ENCODE measurements at regions not wholly inside any gene's neighbourhood (a gene's known extent, or its start where the extent isn't known, plus 50 kb on each side); places are given as distances from the start of the nearest gene placed in this dataset.
"Not testable (repeated sequence)": the region's sequence is repeated elsewhere in the genome, so short reads cannot be mapped to it uniquely, and the experiment has no call there.

DNA sequence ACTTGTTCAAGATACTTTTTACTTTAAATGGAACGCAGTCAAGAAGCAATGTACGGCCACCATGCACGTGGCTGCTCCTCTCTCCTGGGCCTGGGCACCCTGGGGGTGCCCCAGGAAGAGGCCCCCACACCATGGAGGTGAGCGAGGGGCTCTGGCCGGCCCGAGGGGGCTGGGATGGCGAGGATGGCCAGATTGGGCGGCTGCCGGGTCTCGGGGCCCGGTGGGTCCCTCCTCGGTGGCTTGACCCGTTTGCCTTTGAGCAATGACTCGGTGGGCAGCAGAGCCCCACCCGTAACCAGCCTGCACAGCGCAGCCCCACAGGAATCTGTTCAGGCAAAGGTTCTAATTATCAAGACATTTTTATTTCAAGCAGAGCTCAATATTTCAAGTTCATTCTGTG, 167.4 kb downstream of the BRD1 start:
- no peak for DNase-seq (ENCODE audit: low read depth in 2 of 2)

DNA sequence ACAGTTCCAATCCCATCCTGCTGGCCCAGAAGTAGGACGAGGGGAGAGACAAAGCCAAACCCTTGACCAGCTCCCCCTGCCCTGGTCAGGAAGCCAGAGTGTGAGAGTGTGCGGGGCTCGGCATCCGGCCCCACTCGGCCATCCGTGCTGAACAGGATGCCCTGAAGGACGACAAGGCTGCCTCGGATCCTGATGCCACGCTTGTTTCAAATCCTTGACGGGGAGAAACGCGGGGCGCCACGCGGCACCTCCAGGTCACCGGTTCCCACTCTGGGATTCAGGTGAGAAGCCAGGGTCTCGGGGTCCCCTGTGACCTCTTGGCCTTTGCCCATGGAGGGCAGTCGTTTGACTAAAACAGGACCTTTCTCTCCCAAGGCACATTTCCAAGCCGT, 167.8 kb downstream of the BRD1 start:
- no peak for DNase-seq (ENCODE audit: low read depth in 2 of 2)

GRCh38 chr22:49659281-49659923, 168.3 kb downstream of the BRD1 start:
- no peak for DNase-seq (ENCODE audit: low read depth in 2 of 2)

DNA sequence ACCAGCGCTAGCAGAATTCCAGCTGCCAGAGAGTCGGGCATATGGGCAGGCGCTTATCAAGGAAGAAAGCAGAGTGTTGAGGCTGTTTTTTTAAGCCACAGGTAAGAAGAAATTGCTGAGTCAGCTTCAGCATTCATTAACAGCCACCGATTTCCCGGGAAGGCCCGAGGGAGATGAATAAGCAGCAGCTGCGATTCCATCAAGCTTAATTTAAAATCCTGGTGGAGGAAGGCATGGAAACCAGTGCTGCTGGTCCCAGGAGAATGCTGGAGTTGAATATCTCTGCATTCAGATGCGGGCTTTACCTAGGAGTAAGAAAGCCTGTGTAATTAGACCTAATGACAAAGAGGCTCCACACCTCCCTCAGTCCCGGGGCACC, 168.8 kb downstream of the BRD1 start:
- no peak for DNase-seq (ENCODE audit: low read depth in 2 of 2)

DNA sequence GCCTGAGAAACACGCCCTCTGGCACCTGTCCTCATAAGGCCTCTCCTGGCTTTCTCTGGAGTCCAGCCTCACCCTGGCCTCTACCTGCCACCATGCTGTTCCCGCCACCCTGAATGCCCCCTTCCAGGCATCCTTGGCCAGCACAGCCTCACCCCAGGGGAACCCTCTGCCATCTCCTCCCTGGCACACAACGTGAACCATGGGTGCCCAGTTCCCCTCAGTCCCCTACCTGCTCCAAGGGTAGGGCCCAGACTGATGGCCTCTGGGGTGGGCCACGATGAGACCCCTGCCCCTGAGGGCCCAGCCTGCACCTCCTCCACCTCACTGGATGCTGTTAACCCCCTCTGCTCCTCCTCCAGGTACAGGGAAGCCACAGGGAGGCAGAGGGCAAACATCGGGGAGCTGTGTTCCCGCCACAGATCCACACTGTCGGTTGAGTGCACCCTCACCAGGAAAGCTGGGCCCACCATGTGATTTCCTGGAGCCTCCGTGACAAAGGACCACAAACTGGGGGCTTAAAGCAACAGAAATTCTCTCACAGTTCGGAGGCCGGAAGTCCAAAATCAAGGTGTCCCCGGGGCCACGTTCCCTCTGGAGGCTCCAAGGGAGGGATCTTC, 169.6 kb downstream of the BRD1 start:
- DNase-seq (ENCODE audit: low read depth in 2 of 2): peak in 1 of 2 donors; percentile 7

DNA sequence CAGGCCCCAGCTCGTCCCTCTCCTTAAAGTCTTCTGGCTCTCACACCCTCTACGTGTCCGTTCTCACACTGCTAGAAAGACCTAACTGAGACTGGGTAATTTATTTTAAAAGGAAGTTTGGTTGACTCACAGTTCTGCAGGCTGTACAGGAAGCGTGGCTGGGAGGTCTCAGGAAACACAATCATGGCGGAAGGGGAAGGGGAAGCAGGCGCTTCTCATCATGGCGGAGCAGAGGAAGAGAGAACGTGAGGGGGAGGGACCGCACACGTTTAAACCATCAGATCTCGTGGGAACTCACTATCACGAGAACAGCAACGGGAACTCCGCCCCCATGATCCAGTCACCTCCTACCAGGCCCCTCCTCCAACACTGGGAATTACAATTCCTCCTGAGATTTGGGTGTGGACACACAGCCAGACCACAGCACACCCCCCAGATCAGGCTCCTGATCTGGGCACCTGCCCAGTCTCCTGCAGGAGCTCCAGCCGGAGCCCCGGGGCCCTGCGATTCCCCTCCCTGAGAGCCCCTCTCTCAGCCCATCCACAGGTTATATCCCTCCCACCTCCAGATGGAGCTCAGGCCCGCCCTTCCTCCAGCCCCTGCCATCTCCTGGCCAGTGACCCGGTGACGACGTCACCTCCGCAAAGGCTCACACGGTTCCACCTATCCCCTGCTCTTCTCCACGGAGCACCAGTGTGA, 170.2 kb downstream of the BRD1 start:
- peak; percentile 97 to 98 for DNase-seq (ENCODE audit: low read depth in 2 of 2)

- DNase-seq (ENCODE audit: low read depth in 2 of 2): not testable (repeated sequence)
Measured at GRCh38 chr22:49656883-49657274, 170.8 kb downstream of the BRD1 start.

DNA sequence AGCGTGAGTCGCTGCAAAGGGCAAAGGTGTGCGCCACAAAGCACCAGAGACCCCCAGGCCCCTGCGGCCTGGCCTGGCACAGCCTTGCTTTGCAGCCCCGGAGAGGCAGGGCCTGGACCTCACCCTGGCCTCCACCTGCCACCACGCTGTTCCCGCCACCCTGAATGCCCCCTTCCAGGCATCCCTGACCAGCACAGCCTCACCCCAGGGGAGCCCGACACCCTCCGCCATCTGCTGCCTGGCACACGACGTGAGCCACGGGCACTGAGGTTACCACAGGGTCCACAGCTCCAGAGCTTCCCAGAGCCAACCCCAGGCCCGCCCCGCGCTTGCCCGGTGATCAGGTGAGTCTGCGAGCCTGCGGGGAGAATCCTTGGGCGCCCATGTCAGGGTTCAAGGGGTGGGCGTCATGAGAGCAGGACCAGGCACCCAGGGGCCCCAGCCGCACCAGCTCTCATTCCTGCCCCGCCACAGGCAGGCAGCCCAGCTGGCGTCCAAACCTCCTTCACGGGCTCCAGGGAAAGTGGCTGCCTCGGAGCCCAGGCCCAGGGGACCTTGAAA, 171.3 kb downstream of the BRD1 start:
- no peak for DNase-seq (ENCODE audit: low read depth in 2 of 2)

- no peak for DNase-seq (ENCODE audit: low read depth in 2 of 2)
Measured at GRCh38 chr22:49655168-49655812, 172.4 kb downstream of the BRD1 start.

DNA sequence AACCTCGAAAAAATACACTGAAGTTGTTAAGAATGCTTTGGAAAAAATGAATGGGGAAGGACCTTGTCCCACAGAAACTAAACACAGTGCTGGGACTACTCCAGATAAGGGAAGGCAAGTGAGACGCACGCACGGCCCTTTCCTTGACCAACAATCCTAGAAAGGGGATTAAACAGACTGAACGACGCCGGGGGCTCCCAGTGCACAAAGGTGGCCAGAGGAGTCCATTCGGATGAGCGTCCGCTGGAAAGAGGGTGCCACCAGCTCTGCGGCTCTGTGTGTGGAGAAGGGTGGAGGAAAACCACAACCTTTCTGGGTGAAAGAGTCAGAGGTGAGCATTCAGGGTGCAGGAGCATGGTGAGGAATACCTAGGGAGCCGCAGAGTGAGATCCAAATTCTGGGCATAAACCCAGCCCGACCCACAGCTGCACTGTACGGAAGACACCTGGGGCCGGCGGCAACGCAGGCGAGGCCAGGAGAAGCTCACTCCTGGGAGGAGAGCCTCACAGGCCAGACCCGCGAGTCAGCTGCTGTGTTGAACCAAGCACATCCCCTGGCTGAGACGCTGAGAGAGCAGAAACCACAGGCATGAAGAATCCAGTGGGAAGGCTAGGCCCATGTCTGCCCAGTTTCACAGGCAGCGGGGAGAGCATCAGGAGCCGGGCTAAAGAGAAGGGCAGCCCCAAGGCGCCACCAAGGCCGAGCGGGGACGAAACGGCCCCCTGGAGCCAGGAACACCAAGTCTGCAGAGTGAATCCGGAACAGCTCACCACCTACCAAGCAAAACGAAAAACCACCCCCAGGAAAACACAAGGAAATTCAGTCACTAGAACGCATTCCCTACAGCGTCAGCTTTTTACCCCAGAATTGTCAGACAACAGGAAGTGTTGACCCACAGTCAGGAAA, 177.1 kb downstream of the BRD1 start:
- DNase-seq (ENCODE audit: low read depth in 2 of 2): no peak

DNA sequence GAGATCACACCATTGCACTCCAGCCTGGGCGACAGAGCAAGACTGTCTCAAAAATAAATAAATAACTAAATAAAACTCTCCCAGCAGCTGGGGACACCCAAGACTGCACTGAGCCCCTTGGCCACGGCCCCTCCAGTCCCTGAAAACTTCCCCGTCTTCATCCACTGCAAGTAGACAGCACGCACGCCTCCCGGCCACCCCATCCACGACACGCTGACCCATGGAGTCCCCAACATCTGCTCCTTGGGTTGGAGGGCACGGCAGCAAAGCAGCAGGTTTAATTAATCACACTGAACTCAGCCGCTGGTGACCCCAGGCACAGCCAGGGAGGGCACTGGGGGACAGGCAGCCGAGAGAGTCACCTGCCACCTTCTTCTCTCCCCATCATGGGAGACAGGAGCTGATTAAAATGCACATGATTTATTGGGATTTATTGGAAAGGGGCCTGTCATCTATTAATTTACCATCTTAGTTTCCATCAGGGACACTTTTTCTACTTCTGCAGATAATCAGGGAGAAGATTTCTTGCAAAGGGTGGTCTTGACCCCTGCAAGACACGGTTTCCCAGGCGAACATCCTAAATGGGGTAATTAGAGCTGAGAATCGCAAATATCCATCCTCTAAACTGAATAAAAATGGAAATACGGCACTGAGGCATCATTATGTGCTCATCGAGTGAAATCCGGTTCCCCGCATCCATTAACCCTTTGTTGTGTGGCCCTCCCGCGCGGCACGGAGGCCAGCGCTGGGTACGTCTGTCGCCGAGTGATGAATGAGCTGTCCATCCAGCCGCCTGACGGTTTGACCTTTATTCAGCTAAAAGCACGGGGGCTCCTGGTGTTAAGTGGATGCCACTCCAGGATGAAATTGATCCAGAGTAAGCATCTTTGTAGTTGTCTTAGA, 178.3 kb downstream of the BRD1 start:
- no peak for DNase-seq (ENCODE audit: low read depth in 2 of 2)

DNA sequence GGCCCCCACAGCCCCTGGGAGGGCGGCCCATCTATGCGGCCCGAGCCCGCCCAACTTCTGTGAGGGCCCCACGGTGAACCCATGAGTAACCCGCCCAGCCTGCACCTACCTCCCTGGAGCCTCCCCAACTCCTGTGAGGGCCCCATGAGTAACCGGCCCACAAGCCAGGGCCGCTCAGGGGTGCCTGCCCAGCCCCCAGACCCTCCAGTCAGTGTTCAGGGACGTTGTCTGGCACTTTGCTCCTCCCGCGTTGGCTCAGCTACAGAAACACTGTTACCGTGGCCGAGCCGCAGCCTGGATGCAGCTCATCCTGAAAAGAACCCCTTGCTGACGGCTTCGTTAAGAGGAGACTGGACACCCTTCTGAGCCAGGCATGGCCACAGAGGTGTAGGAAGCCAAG, 179.6 kb downstream of the BRD1 start:
- no peak for DNase-seq (ENCODE audit: low read depth in 2 of 2)

DNA sequence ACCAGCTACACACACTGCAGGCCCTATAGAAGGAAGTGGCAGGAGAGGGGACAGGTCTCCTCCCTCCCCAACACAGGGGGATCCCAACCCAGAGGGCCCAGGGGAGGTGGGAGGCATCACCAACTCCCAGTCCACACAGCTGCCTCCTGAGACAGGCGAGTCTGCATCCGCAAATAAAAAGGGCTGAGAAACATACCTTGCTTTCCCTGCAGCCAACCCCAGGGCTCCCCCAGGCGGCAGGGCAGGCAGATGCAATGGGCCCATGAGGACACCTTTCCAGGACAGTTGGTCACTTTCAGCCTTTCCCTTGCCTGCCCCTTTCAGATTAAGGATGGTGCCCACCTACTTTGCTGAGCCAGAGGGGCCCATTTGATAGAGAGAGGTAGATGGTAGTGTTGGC, 180.0 kb downstream of the BRD1 start:
- no peak for DNase-seq (ENCODE audit: low read depth in 2 of 2)

- no peak for DNase-seq (ENCODE audit: low read depth in 2 of 2)
Measured at GRCh38 chr22:49646876-49647275, 180.8 kb downstream of the BRD1 start.

DNA sequence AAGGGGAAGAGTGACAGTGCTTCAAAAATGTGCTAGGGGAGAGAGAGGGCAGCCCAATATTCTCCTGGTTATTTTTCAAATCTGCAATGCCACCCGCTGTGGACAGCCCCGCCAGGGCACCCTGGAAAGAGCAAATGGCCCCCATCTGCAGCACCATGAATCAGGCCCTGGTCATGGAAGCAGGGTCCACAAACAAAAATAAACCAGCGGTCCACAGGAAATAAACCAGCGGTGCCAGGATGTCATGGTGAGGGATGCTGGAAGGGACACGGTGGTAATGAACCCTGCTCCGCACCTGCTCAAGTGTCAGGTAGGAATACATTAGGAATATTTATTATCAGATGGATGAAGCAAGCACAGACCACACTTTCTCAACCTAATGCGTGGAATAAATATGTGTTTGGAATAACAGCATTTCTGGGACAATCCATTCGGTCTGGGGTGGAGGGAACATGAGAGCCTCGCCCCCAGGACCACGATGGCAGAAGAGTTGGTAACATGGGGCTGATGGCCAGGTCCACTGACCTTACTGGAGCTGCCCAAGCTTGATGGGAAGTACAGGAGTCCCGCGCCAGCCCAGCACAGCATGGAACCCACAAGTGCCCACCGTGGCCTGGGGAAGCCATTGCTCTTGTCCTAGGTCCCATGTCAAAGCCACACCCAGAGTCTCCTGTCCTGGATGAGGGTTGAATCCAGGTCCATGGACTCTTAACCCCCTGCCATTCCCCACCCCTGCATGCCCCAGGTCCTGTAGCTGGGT, 181.7 kb downstream of the BRD1 start:
- no peak for DNase-seq (ENCODE audit: low read depth in 2 of 2)

GRCh38 chr22:49645257-49645656, 182.4 kb downstream of the BRD1 start:
- DNase-seq (ENCODE audit: low read depth in 2 of 2): no peak

- DNase-seq (ENCODE audit: low read depth in 2 of 2): no peak
Measured at GRCh38 chr22:49643998-49644397, 183.7 kb downstream of the BRD1 start.

- DNase-seq (ENCODE audit: low read depth in 2 of 2): no peak
Measured at GRCh38 chr22:49643466-49643865, 184.2 kb downstream of the BRD1 start.

- no peak for DNase-seq (ENCODE audit: low read depth in 2 of 2)
Measured at GRCh38 chr22:49642741-49643140, 184.9 kb downstream of the BRD1 start.

All from dermis microvascular lymphatic vessel endothelial cell (primary cell).